Psoas muscle (tissue), 7 donors: ENCODE measurements at regions not wholly inside any gene's neighbourhood (a gene's known extent, or its start where the extent isn't known, plus 50 kb on each side); places are given as distances from the start of the nearest gene placed in this dataset.

Experiments
- ATAC-seq, 4 donors: fragments of 200-7000 bp; cut with Tn5 transposase; one replicate each; pipeline ENCODE4 v1.9.1; 2020; ENCODE audit warnings: moderate library complexity in 3 of 4, mild to moderate bottlenecking in 2 of 4
- DNase-seq, 2 donors: peaks; one replicate each; pipeline ENCODE4 v3.0.0-alpha.2; 2020
- H3K27ac ChIP-seq: fragments of 200-600 bp; one replicate; pipeline ENCODE4 v1.8.0; 2022
- H3K27me3 ChIP-seq, 3 donors: fragments of 200-600 bp in 1 of 3; one replicate each; pipeline versions ENCODE4 v1.6.1 to v1.8.0; 2013 to 2022; ENCODE audit warnings: low read length in 2 of 3, mild to moderate bottlenecking in 2 of 3, moderate library complexity in 1 of 3; ENCODE audit not compliant: insufficient read depth in 3 of 3
- H3K36me3 ChIP-seq, 2 donors: fragments of 200-600 bp in 1 of 2; one replicate each; pipeline versions ENCODE4 v1.6.1 to v1.8.0; 2013 to 2022; ENCODE audit warnings: low read depth in 1 of 2, mild to moderate bottlenecking in 1 of 2, moderate library complexity in 1 of 2; ENCODE audit not compliant: insufficient read depth in 1 of 2
- H3K4me1 ChIP-seq: fragments of 200-600 bp; one replicate; pipeline ENCODE4 v1.8.0; 2022
- H3K4me3 ChIP-seq: fragments of 200-600 bp; one replicate; pipeline ENCODE4 v1.8.0; 2022; ENCODE audit warnings: mild to moderate bottlenecking
- H3K9me3 ChIP-seq: fragments of 200-600 bp; one replicate; pipeline ENCODE4 v1.8.0; 2022
- WGBS, 3 donors: extraction: QIAGEN DNeasy Blood & Tissue Kit; methylation state at CpG; one replicate each; pipeline versions ENCODE4 v1.1.6 to v1.1.7; 2013; 5-methylcytosine and 5-hydroxymethylcytosine counted together
- intact Hi-C, 2 donors: fragments of 100-400 bp; cut with DNase I; formaldehyde crosslinking; loops; one replicate each; pipeline versions ENCODE4 v1.11.0 to v1.14.2; 2022
- TF ChIP-seq, protein P1 (sequence below): fragments of 200-600 bp; IDR thresholded peaks from one replicate; pipeline ENCODE4 v1.8.0; 2022; ENCODE audit warnings: antibody characterized with exemption
- donor health status: healthy with polysubstance abuse.
- donor health status: DM: no; HTN: no; CAD: no; lungs with moderate emphysema.
- donor health status: Bipolar disorder and iron deficiency.
- donor health status: healthy.
- donor health status: DM: yes; HTN: yes; CAD: no.
- donor health status: DM: no; HTN: no; CAD: no.
- donor health status: DM: yes; HTN: yes; CAD: no.

DNA sequence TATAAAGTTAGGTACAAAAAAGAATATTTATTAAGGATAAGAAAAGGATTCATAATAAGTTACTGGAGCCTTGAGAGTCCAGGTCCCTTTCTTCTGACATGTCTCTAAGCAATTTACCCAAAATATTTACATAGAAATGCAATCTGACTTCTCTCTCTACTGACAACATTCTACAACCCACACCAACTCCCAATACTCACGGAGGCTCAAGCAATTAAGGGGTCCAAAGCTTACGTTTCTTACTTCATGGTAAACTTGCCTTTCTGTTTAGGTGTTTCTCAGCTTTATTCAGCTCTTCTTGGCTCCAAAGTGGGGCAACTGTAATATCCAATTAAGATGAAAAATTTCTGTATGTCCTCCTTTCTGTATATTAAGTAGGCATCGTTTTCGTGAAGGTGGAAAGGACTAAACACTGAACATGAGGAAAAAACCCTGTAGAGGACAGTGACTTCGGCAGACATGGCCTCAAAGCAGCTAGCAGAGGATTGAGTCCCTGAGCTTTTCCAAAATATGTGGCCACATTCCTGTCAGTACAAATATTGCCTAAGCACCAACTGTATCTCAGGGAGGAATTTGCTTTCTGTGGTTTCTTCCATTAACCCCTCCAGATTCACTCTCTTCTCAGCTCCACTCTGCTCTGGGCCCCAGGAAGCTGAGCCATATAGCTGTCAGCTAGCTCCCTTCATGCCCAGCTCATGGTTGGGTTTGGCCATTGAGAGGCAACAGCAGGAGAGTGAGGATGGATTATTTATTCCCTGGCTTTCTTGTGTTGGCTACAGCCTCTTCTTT is 67.9 kb upstream of the GLS start:
- H3K4me1 ChIP-seq = no peaks in the 10 kb centered on the region
- TF ChIP-seq, protein P1, sequence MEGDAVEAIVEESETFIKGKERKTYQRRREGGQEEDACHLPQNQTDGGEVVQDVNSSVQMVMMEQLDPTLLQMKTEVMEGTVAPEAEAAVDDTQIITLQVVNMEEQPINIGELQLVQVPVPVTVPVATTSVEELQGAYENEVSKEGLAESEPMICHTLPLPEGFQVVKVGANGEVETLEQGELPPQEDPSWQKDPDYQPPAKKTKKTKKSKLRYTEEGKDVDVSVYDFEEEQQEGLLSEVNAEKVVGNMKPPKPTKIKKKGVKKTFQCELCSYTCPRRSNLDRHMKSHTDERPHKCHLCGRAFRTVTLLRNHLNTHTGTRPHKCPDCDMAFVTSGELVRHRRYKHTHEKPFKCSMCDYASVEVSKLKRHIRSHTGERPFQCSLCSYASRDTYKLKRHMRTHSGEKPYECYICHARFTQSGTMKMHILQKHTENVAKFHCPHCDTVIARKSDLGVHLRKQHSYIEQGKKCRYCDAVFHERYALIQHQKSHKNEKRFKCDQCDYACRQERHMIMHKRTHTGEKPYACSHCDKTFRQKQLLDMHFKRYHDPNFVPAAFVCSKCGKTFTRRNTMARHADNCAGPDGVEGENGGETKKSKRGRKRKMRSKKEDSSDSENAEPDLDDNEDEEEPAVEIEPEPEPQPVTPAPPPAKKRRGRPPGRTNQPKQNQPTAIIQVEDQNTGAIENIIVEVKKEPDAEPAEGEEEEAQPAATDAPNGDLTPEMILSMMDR = no peak
- no peak for ATAC-seq
- no peaks in the 10 kb centered on the region for H3K27me3 ChIP-seq
- no peak overlapping the region for H3K27ac ChIP-seq
- no peaks in the 10 kb centered on the region for H3K9me3 ChIP-seq
- DNase-seq = no peak
- H3K4me3 ChIP-seq = no peak overlapping the region
- no peaks in the 10 kb centered on the region for H3K36me3 ChIP-seq
- 75 to 86% (median 77%) methylated on average over 5 of the region's 5 CpGs for WGBS, 3 donors
- intact Hi-C loops = loop anchor here in 1 of 2 donors (10.0 kb wide), 1 partner anchor 438 kb away; no protein-coding TSS in a partner anchor

DNA sequence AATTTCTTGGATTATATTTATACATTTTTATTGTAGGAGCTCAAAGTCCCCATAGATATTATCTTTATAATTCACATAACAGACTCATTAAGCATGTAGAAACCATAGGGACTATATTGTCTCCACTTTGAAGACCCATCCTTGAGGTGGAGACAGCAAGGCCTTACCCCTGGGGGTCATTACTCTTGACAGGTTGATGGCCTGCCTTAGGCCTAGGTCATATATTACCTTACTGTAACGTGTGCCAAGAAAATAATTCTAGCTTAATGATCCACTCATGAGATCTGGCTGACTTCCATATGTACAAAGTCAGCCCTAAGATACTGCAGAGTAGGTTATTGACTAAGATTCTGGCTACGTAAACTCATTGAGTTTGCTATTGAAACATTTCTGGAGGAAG is 65.4 kb upstream of the GLS start:
- TF ChIP-seq, protein P1 = no peak
- 74 to 82% (median 79%) methylated on average over 2 of the region's 2 CpGs for WGBS, 3 donors
- no peaks in the 10 kb centered on the region for H3K36me3 ChIP-seq
- H3K4me1 ChIP-seq = no peaks in the 10 kb centered on the region
- H3K27me3 ChIP-seq = no peaks in the 10 kb centered on the region
- intact Hi-C loops = loop anchor here in 1 of 2 donors (10.0 kb wide), 1 partner anchor 440 kb away; no protein-coding TSS in a partner anchor
- H3K4me3 ChIP-seq = no peak overlapping the region
- no peak overlapping the region for H3K27ac ChIP-seq
- no peak for ATAC-seq
- no peak for DNase-seq
- H3K9me3 ChIP-seq = no peaks in the 10 kb centered on the region

DNA sequence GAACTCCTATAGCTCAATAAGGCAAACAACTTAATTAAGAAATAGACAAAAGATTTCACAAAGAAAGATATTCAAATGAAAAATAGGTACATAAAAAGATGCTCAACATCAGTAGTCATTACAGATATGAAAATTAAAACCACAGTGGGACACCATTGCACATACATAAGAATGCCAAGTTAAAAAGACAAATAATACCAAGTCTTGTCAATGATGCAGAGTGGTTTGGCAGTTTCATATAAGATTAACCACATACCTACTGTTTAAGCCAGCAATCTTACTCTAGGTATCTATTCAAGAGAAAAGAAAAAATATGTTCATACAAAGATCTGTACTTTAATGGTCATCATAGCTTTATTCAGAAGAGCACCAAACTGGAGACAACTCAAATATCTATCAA is 63.5 kb upstream of the GLS start:
- TF ChIP-seq, protein P1 = no peak
- DNase-seq (no peak), ATAC-seq (no peak)
- intact Hi-C loops = loop anchor here in 1 of 2 donors (10.0 kb wide), 1 partner anchor 442 kb away; no protein-coding TSS in a partner anchor
- no peak overlapping the region for H3K27ac ChIP-seq
- H3K4me1 ChIP-seq = no peaks in the 10 kb centered on the region
- no peaks in the 10 kb centered on the region for H3K27me3 ChIP-seq
- no peak overlapping the region for H3K4me3 ChIP-seq
- no peaks in the 10 kb centered on the region for H3K9me3 ChIP-seq
- H3K36me3 ChIP-seq = no peaks in the 10 kb centered on the region

DNA sequence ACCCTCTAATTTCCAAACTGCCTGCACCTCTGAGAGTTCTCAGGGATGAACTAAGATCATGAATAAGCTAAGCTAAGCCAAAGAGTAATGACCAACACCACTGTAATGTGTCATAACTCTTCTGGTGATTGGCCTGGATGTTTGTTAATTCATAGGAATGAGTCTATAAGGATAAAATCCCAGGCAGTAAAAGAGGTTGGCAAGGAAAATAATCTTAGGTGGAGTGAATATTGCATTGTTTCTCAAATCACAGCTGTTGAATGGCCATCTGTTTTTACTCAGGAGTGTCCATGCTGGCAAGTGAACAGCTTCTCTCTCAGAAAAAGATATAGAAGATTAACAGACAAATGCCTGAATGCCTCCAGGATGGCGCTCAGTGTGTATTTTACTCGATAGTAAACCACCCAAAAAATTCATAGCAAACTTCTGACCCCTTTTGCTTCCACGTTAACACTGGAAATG is 60.8 kb upstream of the GLS start:
- Histone ChIP-seq H3K4me1 (no peaks in the 10 kb centered on the region), H3K36me3 (no peaks in the 10 kb centered on the region), H3K27ac (no peak overlapping the region), H3K27me3 (no peaks in the 10 kb centered on the region), H3K4me3 (no peak overlapping the region), H3K9me3 (no peaks in the 10 kb centered on the region)
- ATAC-seq (no peak), DNase-seq (no peak)
- TF ChIP-seq, protein P1 = no peak
- WGBS, 3 donors = 31 to 42% (median 38%) methylated on average over 3 of the region's 3 CpGs
- intact Hi-C loops = loop anchor here in 1 of 2 donors (10.0 kb wide), 1 partner anchor 445 kb away; no protein-coding TSS in a partner anchor
